Naive B cell (primary cell): ENCODE measurements at regions not wholly inside any gene's neighbourhood (a gene's known extent, or its start where the extent isn't known, plus 50 kb on each side); places are given as distances from the start of the nearest gene placed in this dataset.

ENCODE experiments used
- ATAC-seq, 2 donors: fragments of 150-1000 bp; cut with Tn5 transposase; 2 replicates each; pipeline ENCODE4 v1.10.0; 2021; ENCODE audit warnings: low read depth in 2 of 2, mild to moderate bottlenecking in 2 of 2, moderate library complexity in 2 of 2
- DNase-seq: peaks from one replicate; pipeline ENCODE4 v3.0.0; 2022
- H3K27ac Mint-ChIP-seq, 6 donors: one replicate each; pipeline ENCODE4 v1.8.0; 2020 to 2022; ENCODE audit warnings: mild to moderate bottlenecking in 6 of 6, mixed read lengths in 6 of 6, moderate library complexity in 5 of 6, inconsistent platforms in 2 of 6
- H3K27me3 Mint-ChIP-seq, 3 donors: one replicate each; pipeline ENCODE4 v1.8.0; 2021 to 2022; ENCODE audit warnings: mixed read lengths in 3 of 3, mild to moderate bottlenecking in 1 of 3
- H3K36me3 Mint-ChIP-seq, 2 donors: one replicate each; pipeline ENCODE4 v1.8.0; 2020 to 2022; ENCODE audit warnings: mixed read lengths in 2 of 2, inconsistent platforms in 1 of 2, mild to moderate bottlenecking in 1 of 2
- H3K4me1 Mint-ChIP-seq, 3 donors: one replicate each; pipeline ENCODE4 v1.8.0; 2020 to 2022; ENCODE audit warnings: mixed read lengths in 3 of 3, inconsistent platforms in 1 of 3, mild to moderate bottlenecking in 1 of 3, moderate library complexity in 1 of 3
- H3K4me3 Mint-ChIP-seq, 8 donors: one replicate each; pipeline ENCODE4 v1.8.0; 2020 to 2022; ENCODE audit warnings: mild to moderate bottlenecking in 8 of 8, mixed read lengths in 8 of 8, moderate library complexity in 8 of 8, inconsistent platforms in 2 of 8
- H3K9me3 Mint-ChIP-seq, 7 donors: one replicate each; pipeline ENCODE4 v1.8.0; 2020 to 2022; ENCODE audit warnings: mixed read lengths in 7 of 7, mild to moderate bottlenecking in 5 of 7, inconsistent platforms in 2 of 7, moderate library complexity in 1 of 7

GRCh38 chr17:72030067-72030899 lies 90.5 kb upstream of the SOX9 start:
- H3K4me1 Mint-ChIP-seq, result peaks cover 4 to 16% (median 11%) of the 10 kb centered on the region in 3 donors
- H3K27ac Mint-ChIP-seq, result no peak overlapping the region
- peaks cover 0 to 10% (median 3%) of the 10 kb centered on the region in 7 donors for H3K9me3 Mint-ChIP-seq
- peaks cover 7 to 26% (median 7%) of the 10 kb centered on the region in 3 donors for H3K27me3 Mint-ChIP-seq
- ATAC-seq, result no peak
- H3K4me3 Mint-ChIP-seq, result peak overlapping the region in 7 of 8 donors; percentile 11 to 81 (median 64)
- H3K36me3 Mint-ChIP-seq, result no peaks in the 10 kb centered on the region
- no peak for DNase-seq

DNA sequence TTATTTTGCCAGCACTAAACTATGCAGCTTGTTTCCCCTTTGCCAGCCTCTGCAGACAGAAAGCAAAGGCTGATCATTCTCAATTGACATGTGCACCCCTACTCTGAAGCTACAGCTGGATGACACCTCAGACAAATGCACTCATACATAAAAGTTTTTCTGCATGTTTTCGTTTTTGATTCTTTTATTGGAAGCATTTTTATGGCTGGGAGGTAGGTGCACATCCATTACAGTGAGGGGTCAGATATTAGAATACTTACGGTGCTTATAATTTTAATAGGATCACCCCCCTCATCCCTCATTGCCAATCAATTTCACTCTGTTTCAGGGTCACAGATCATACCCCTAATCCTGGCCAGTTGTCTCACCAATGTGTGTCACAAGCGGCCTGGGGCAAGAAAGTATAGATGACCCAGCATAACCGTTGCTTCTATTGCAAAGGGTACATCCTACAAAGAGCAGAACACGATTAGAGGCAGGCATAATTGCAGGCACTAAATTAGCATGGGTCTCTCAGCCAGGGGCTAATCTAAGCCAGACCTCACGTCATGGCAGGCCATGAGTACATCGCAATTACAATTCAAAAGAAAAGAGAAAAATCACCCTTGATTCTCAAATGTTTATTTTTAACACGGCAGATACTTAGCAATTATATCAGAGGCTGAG lies 89.5 kb upstream of the SOX9 start:
- Mint-ChIP-seq H3K27ac (no peak overlapping the region), H3K4me3 (peak overlapping the region in 4 of 8 donors; percentile 55 to 81 (median 64)), H3K36me3 (no peaks in the 10 kb centered on the region), H3K27me3 (peaks cover 7 to 26% (median 7%) of the 10 kb centered on the region in 3 donors), H3K4me1 (peaks cover 4 to 16% (median 11%) of the 10 kb centered on the region in 3 donors), H3K9me3 (peaks cover 0 to 11% (median 5%) of the 10 kb centered on the region in 7 donors)
- DNase-seq (no peak), ATAC-seq (no peak)

DNA sequence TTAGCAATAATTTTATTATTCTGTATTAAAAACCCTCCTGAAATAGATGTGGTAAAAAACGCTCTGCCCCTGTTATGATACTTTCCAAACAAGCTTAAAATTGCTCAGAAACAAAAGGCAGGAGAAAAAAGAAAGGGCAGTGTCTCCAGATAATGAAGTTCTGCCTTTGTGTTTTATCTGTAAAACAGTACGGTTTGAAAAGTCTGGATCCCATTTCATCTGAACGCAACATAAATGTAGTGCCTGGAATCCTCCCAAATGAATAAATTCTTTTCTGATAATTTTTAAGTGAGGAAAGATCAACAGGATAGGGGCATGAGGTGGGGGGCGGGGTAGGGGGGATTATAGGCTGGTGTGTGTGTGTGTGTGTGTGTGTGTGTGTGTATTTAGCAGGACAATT lies 87.5 kb upstream of the SOX9 start:
- Mint-ChIP-seq H3K4me1 (peaks cover 4 to 16% (median 11%) of the 10 kb centered on the region in 3 donors), H3K36me3 (no peaks in the 10 kb centered on the region), H3K27ac (no peak overlapping the region), H3K27me3 (peaks cover 7 to 24% (median 7%) of the 10 kb centered on the region in 3 donors), H3K4me3 (no peak overlapping the region), H3K9me3 (peaks cover 0 to 12% (median 5%) of the 10 kb centered on the region in 7 donors)
- no peak for DNase-seq
- no peak for ATAC-seq

GRCh38 chr17:72034000-72034399 lies 86.8 kb upstream of the SOX9 start:
- no peak for DNase-seq
- no peak overlapping the region for H3K4me3 Mint-ChIP-seq

GRCh38 chr17:72038427-72038826 lies 82.4 kb upstream of the SOX9 start:
- no peak for ATAC-seq
- Mint-ChIP-seq H3K4me3 (no peak overlapping the region), H3K4me1 (no peaks in the 10 kb centered on the region), H3K27me3 (no peaks in the 10 kb centered on the region), H3K9me3 (peaks cover 0 to 9% (median 3%) of the 10 kb centered on the region in 7 donors), H3K36me3 (no peaks in the 10 kb centered on the region), H3K27ac (no peak overlapping the region)
- DNase-seq, result no peak

More at GRCh38 chr17:72034000-72034399, 86.8 kb upstream of the SOX9 start:
- Mint-ChIP-seq H3K4me1 (peaks cover 4 to 16% (median 11%) of the 10 kb centered on the region in 3 donors), H3K36me3 (no peaks in the 10 kb centered on the region), H3K27ac (no peak overlapping the region), H3K9me3 (peaks cover 0 to 11% (median 5%) of the 10 kb centered on the region in 7 donors), H3K27me3 (peaks cover 7 to 17% (median 7%) of the 10 kb centered on the region in 3 donors)
- ATAC-seq, result no peak

GRCh38 chr17:72039490-72039889 lies 81.3 kb upstream of the SOX9 start:
- H3K27me3 Mint-ChIP-seq, result no peaks in the 10 kb centered on the region
- H3K4me1 Mint-ChIP-seq, result no peaks in the 10 kb centered on the region
- no peaks in the 10 kb centered on the region for H3K36me3 Mint-ChIP-seq
- DNase-seq (no peak), ATAC-seq (no peak)
- H3K9me3 Mint-ChIP-seq, result peaks cover 0 to 9% (median 3%) of the 10 kb centered on the region in 7 donors
- no peak overlapping the region for H3K4me3 Mint-ChIP-seq
- no peak overlapping the region for H3K27ac Mint-ChIP-seq

DNA sequence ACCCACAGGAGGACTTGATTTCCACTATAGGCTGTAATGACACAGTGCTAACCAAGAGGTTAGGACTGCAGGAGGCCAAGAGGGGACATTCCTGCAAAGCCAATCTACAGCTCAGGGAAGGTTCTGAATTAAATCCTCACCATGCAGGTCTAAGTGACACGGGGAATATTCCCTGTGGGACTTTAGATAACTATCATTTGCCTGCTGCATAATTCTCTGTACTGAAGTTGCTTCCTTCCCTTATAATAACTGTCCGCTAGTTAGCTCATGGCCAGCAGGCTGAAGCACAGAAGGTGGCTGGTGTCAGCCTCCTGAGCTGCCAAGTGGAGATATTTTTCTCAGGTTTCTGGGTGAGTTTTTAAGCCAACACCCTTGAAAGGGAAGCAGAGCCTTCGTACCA lies 74.6 kb upstream of the SOX9 start:
- Mint-ChIP-seq H3K27me3 (no peaks in the 10 kb centered on the region), H3K36me3 (peaks cover 0 to 5% of the 10 kb centered on the region in 2 donors), H3K9me3 (peaks cover 3 to 16% (median 8%) of the 10 kb centered on the region in 7 donors), H3K4me1 (no peaks in the 10 kb centered on the region), H3K27ac (no peak overlapping the region), H3K4me3 (no peak overlapping the region)
- DNase-seq (no peak), ATAC-seq (no peak)

GRCh38 chr17:72046643-72047612 lies 73.9 kb upstream of the SOX9 start:
- peaks cover 3 to 16% (median 8%) of the 10 kb centered on the region in 7 donors for H3K9me3 Mint-ChIP-seq
- no peaks in the 10 kb centered on the region for H3K4me1 Mint-ChIP-seq
- no peak for DNase-seq
- H3K27me3 Mint-ChIP-seq, result no peaks in the 10 kb centered on the region
- no peak for ATAC-seq
- no peak overlapping the region for H3K4me3 Mint-ChIP-seq
- H3K36me3 Mint-ChIP-seq, result peaks cover 0 to 8% of the 10 kb centered on the region in 2 donors
- H3K27ac Mint-ChIP-seq, result no peak overlapping the region

GRCh38 chr17:72049914-72050313 lies 70.9 kb upstream of the SOX9 start:
- DNase-seq, result no peak
- Mint-ChIP-seq H3K36me3 (peaks cover 0 to 8% of the 10 kb centered on the region in 2 donors), H3K27me3 (peaks cover 0 to 4% (median 4%) of the 10 kb centered on the region in 3 donors), H3K4me3 (peak overlapping the region in 1 of 8 donors; percentile 23), H3K4me1 (no peaks in the 10 kb centered on the region), H3K9me3 (peaks cover 4 to 15% (median 8%) of the 10 kb centered on the region in 7 donors), H3K27ac (no peak overlapping the region)
- ATAC-seq, result no peak

DNA sequence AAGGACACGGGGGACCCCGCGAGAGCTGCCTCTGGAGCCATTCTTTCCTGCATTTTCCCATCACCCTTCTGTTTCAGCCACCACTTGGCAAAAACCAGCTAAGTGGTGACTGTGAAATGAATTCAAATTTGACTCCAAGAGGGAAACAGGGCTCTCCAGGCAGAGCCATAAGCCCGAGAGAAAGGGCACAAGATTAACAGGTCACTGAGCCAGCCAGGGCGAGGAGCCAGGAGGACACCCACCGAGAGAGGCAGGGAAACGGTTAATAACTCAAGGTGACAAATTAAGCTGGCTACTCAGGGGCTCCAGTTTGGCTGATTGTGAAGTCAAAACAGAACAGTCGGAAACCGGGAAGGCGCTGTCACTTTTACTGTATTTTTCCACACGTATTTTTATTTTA lies 67.8 kb upstream of the SOX9 start:
- ATAC-seq (no peak), DNase-seq (no peak)
- H3K4me3 Mint-ChIP-seq, result no peak overlapping the region
- no peak overlapping the region for H3K27ac Mint-ChIP-seq
- peaks cover 0 to 4% (median 4%) of the 10 kb centered on the region in 3 donors for H3K27me3 Mint-ChIP-seq
- no peaks in the 10 kb centered on the region for H3K4me1 Mint-ChIP-seq
- peaks cover 4 to 15% (median 10%) of the 10 kb centered on the region in 7 donors for H3K9me3 Mint-ChIP-seq
- H3K36me3 Mint-ChIP-seq, result peaks cover 0 to 8% of the 10 kb centered on the region in 2 donors

DNA sequence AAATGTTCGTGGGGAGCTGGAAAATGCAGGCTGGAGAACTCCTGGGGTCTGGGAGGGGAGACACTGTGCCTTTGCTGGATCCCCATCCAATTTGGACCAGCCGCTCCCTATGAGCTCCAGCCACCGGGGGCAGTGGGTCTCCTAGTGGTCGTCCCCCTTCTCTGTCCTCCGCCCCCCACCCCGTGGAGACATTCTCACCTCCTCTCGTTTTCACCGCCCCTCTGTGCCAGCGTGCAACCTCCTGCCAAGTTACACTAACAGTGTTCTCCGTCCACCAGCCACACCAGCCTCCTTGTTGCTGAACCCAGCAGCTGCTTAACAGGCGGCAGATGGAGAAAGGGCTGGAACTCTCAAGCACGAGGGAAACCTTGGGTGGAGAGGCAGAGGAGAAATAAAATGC lies 67.4 kb upstream of the SOX9 start:
- H3K4me3 Mint-ChIP-seq, result no peak overlapping the region
- DNase-seq (no peak), ATAC-seq (no peak)
- peaks cover 0 to 8% of the 10 kb centered on the region in 2 donors for H3K36me3 Mint-ChIP-seq
- no peak overlapping the region for H3K27ac Mint-ChIP-seq
- H3K27me3 Mint-ChIP-seq, result peaks cover 0 to 4% (median 4%) of the 10 kb centered on the region in 3 donors
- peaks cover 4 to 15% (median 10%) of the 10 kb centered on the region in 7 donors for H3K9me3 Mint-ChIP-seq
- H3K4me1 Mint-ChIP-seq, result no peaks in the 10 kb centered on the region

DNA sequence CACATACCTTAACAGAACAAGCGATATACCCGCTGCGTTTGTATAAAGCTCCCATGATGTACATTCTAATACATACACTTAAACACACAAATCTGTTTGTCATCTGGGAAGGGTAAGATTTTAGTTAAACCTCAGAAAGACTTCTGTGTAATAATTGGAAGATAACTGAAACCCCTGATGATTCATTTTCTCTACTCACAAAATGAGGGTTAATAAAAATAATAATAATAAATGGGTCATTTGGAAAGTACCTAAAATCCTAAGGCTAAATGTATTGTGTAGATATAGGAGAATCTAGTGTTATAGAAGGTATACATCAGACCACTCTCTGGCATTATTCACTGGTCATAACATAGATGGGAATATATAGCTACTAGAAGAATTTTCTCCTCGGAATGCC lies 64.7 kb upstream of the SOX9 start:
- H3K4me1 Mint-ChIP-seq, result no peaks in the 10 kb centered on the region
- H3K27ac Mint-ChIP-seq, result no peak overlapping the region
- ATAC-seq (no peak), DNase-seq (no peak)
- H3K36me3 Mint-ChIP-seq, result peaks cover 0 to 3% of the 10 kb centered on the region in 2 donors
- no peak overlapping the region for H3K4me3 Mint-ChIP-seq
- peaks cover 0 to 4% (median 4%) of the 10 kb centered on the region in 3 donors for H3K27me3 Mint-ChIP-seq
- H3K9me3 Mint-ChIP-seq, result peaks cover 2 to 6% (median 4%) of the 10 kb centered on the region in 7 donors
